ENCODE measurements at regions not wholly inside any gene's neighbourhood (a gene's known extent, or its start where the extent isn't known, plus 50 kb on each side); places are given as distances from the start of the nearest gene placed in this dataset.
"Not testable (repeated sequence)": the region's sequence is repeated elsewhere in the genome, so short reads cannot be mapped to it uniquely, and the experiment has no call there.

GRCh38 chr15:81680829-81681228 lies 306.8 kb upstream of the TMC3 start:
- no peak for DNase-seq (ENCODE audit: low read depth)
- H3K4me3 ChIP-seq (ENCODE audit: low read length), result no peak overlapping the region
- no peak for TF ChIP-seq CTCF (IDR thresholded peaks at IDR 0.05; ENCODE audit: insufficient read depth, low read depth, low read length, missing control alignments)

GRCh38 chr15:81666839-81667238 lies 292.8 kb upstream of the TMC3 start:
- no peak overlapping the region for H3K4me3 ChIP-seq (ENCODE audit: low read length)
- DNase-seq (ENCODE audit: low read depth), result no peak
- no peak for TF ChIP-seq CTCF (IDR thresholded peaks at IDR 0.05; ENCODE audit: insufficient read depth, low read depth, low read length, missing control alignments)

DNA sequence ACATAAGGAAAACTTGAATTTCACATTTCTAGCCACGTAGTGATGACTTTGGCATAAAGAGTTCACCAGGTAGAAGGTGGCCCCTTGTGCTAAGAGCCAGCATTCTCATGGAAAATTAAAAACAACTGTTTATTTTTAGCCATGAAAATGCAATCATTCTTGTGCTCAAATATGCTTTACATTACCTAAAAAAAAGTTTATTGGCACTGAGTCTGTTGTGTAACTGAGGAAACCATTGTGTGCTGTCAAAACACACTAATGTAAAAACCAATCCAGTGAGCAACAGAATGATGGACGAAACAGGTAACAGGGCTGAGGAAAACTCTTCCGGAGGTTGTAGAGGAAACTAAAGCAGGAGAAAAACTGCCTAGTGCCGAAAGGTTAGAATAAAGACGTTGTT lies 287.0 kb upstream of the TMC3 start:
- no peak for TF ChIP-seq CTCF (IDR thresholded peaks at IDR 0.05; ENCODE audit: insufficient read depth, low read depth, low read length, missing control alignments)
- no peak overlapping the region for H3K4me3 ChIP-seq (ENCODE audit: low read length)

DNA sequence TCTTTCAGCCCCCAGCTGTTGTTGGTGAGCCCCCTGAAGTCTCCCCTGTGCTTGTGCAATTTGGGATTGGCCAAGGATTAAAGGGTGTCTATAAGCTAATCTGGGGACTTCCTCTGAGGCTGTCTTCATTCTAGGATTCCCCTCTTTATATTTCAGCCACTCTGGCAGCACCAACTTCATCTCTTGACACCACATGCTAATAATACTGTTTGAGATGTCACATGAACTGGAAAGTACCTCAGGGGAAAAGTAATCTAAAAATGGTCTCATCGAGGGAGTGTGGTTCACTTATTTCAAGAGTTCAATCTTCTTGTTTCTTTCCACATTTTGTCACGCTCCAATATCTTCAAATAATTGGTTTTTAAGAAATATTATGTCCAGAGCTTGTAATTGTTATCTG lies 279.2 kb upstream of the TMC3 start:
- no peak for TF ChIP-seq CTCF (IDR thresholded peaks at IDR 0.05; ENCODE audit: insufficient read depth, low read depth, low read length, missing control alignments)
- no peak overlapping the region for H3K4me3 ChIP-seq (ENCODE audit: low read length)
- no peak for DNase-seq (ENCODE audit: low read depth)

More for the DNA sequence above, 287.0 kb upstream of the TMC3 start:
- DNase-seq (ENCODE audit: low read depth), result no peak

- no peak overlapping the region for H3K4me3 ChIP-seq (ENCODE audit: low read length)
- TF ChIP-seq CTCF (IDR thresholded peaks at IDR 0.05; ENCODE audit: insufficient read depth, low read depth, low read length, missing control alignments), result no peak
- no peak for DNase-seq (ENCODE audit: low read depth)
These were observed 271.5 kb upstream of the TMC3 start for GRCh38 chr15:81645470-81645869.

DNA sequence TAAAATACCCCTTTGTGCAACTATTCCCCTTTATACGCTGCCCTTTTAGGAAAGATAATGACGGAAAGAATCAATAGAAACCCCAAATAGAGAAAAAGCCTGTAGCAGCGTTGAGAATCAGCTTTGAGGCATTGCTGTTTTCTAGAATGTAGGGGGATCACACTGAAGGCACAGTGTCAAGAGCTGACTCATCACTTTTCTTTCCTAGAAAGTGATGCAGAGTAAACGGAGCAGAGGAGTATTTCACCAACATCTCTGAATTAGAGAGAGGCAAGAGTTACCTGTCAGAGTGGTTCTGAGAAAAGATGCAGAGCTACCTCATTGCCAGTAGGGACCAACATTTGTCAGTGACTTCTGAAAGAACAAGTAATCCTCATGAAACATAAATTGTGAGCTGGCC lies 269.8 kb upstream of the TMC3 start:
- no peak overlapping the region for H3K4me3 ChIP-seq (ENCODE audit: low read length)
- no peak for TF ChIP-seq CTCF (IDR thresholded peaks at IDR 0.05; ENCODE audit: insufficient read depth, low read depth, low read length, missing control alignments)
- no peak for DNase-seq (ENCODE audit: low read depth)

- no peak for TF ChIP-seq CTCF (IDR thresholded peaks at IDR 0.05; ENCODE audit: insufficient read depth, low read depth, low read length, missing control alignments)
- H3K4me3 ChIP-seq (ENCODE audit: low read length), result no peak overlapping the region
- no peak for DNase-seq (ENCODE audit: low read depth)
These were observed 268.5 kb upstream of the TMC3 start for GRCh38 chr15:81642451-81642990.

DNA sequence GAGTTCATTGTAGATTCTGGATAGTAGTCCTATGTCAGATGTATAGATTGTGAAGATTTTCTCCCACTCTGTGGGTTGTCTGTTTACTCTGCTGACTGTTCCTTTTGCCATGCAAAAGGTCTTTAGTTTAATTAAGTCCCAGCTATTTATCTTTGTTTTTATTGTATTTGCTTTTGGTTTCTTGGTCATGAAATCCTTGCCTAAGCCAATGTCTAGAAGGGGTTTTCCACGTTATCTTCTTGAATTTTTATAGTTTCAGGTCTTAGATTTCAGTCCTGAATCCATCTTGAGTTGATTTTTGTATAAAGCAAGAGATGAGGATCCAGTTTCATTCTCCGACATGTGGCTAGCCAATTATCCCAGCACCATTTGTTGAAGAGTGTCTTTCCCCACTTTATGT lies 262.1 kb upstream of the TMC3 start:
- H3K4me3 ChIP-seq (ENCODE audit: low read length), result not testable (repeated sequence)

More for the DNA sequence above, 262.1 kb upstream of the TMC3 start:
- DNase-seq (ENCODE audit: low read depth), result not testable (repeated sequence)
